Astrocyte (in vitro differentiated cells and primary cell): ENCODE measurements at regions not wholly inside any gene's neighbourhood (a gene's known extent, or its start where the extent isn't known, plus 50 kb on each side); places are given as distances from the start of the nearest gene placed in this dataset.
"Not testable (repeated sequence)": the region's sequence is repeated elsewhere in the genome, so short reads cannot be mapped to it uniquely, and the experiment has no call there.

ENCODE experiments used
- DNase-seq: peaks from one replicate; pipeline ENCODE4 v3.0.0-alpha.2; 2010; ENCODE audit warnings: low read depth
- FAIRE-seq: peaks from 2 replicates; lab custom pipeline; 2011; peaks lifted over from hg19 to GRCh38; lab: Jason Lieb, UNC
- H2AFZ ChIP-seq: 2 replicates; pipeline ENCODE4 v1.6.0; 2012; ENCODE audit warnings: low read depth, low read length, inconsistent platforms
- H3K27ac ChIP-seq: 2 replicates; pipeline ENCODE4 v1.5.1; 2011; ENCODE audit warnings: low read depth, low read length, inconsistent platforms
- H3K27me3 ChIP-seq: 2 replicates; pipeline ENCODE4 v1.6.0; 2011; ENCODE audit warnings: low read length, inconsistent platforms; ENCODE audit not compliant: insufficient read depth
- H3K36me3 ChIP-seq: 2 replicates; pipeline ENCODE4 v1.5.1; 2011; ENCODE audit warnings: low read length, inconsistent platforms; ENCODE audit not compliant: insufficient read depth
- H3K4me1 ChIP-seq: 2 replicates; pipeline ENCODE4 v1.5.1; 2011; ENCODE audit warnings: low read length, inconsistent platforms; ENCODE audit not compliant: insufficient read depth
- H3K4me2 ChIP-seq: 2 replicates; pipeline ENCODE4 v1.6.0; 2012; ENCODE audit warnings: low read length, inconsistent platforms
- H3K4me3 ChIP-seq: 2 replicates; pipeline ENCODE4 v1.5.1; 2011; ENCODE audit warnings: low read depth, mild to moderate bottlenecking, low read length, inconsistent platforms; ENCODE audit not compliant: insufficient read depth
- H3K79me2 ChIP-seq: 2 replicates; pipeline ENCODE4 v1.6.0; 2012; ENCODE audit warnings: mild to moderate bottlenecking, low read length, inconsistent platforms; ENCODE audit not compliant: insufficient read depth
- H3K9ac ChIP-seq: 2 replicates; pipeline ENCODE4 v1.6.0; 2012; ENCODE audit warnings: mild to moderate bottlenecking, low read length, inconsistent platforms
- H3K9me3 ChIP-seq: 2 replicates; pipeline ENCODE4 v1.5.1; 2012; ENCODE audit warnings: low read depth, mild to moderate bottlenecking, low read length, inconsistent platforms; ENCODE audit not compliant: insufficient read depth
- H4K20me1 ChIP-seq: 2 replicates; pipeline ENCODE4 v1.6.0; 2012; ENCODE audit warnings: low read length, inconsistent platforms; ENCODE audit not compliant: insufficient read depth
- H3K27ac Mint-ChIP-seq: one replicate; pipeline ENCODE4 v1.8.0; 2021; ENCODE audit warnings: mild to moderate bottlenecking, mixed read lengths; ENCODE audit not compliant: unreplicated experiment
- H3K27me3 Mint-ChIP-seq: one replicate; pipeline ENCODE4 v1.8.0; 2021; ENCODE audit warnings: low read depth, mixed read lengths; ENCODE audit not compliant: unreplicated experiment
- H3K36me3 Mint-ChIP-seq: one replicate; pipeline ENCODE4 v1.8.0; 2021; ENCODE audit warnings: low read depth, mixed read lengths; ENCODE audit not compliant: unreplicated experiment
- H3K4me1 Mint-ChIP-seq: one replicate; pipeline ENCODE4 v1.8.0; 2021; ENCODE audit warnings: low read depth, mixed read lengths; ENCODE audit not compliant: unreplicated experiment
- H3K4me3 Mint-ChIP-seq: one replicate; pipeline ENCODE4 v1.8.0; 2021; ENCODE audit warnings: mild to moderate bottlenecking, moderate library complexity, mixed read lengths; ENCODE audit not compliant: unreplicated experiment
- H3K9me3 Mint-ChIP-seq: one replicate; pipeline ENCODE4 v1.8.0; 2021; ENCODE audit warnings: mild to moderate bottlenecking, mixed read lengths; ENCODE audit not compliant: unreplicated experiment
- EZH2 ChIP-seq: IDR thresholded peaks from 2 replicates; pipeline ENCODE4 v1.6.1; 2012; ENCODE audit warnings: mild to moderate bottlenecking, low read length, inconsistent platforms; ENCODE audit not compliant: insufficient read depth
- TF ChIP-seq, protein P1 (sequence below): IDR thresholded peaks from 2 replicates; pipeline ENCODE4 v1.5.1; 2011; ENCODE audit warnings: low read depth, mild to moderate bottlenecking, inconsistent platforms, low read length, moderate library complexity; ENCODE audit not compliant: insufficient read depth

- no peak overlapping the region for H3K27ac Mint-ChIP-seq
- no peak overlapping the region for H3K27ac ChIP-seq
- no peaks in the 10 kb centered on the region for H3K27me3 Mint-ChIP-seq
- H3K27me3 ChIP-seq, result no peaks in the 10 kb centered on the region
- H3K4me3 Mint-ChIP-seq, result no peak overlapping the region
- TF ChIP-seq, protein P1, sequence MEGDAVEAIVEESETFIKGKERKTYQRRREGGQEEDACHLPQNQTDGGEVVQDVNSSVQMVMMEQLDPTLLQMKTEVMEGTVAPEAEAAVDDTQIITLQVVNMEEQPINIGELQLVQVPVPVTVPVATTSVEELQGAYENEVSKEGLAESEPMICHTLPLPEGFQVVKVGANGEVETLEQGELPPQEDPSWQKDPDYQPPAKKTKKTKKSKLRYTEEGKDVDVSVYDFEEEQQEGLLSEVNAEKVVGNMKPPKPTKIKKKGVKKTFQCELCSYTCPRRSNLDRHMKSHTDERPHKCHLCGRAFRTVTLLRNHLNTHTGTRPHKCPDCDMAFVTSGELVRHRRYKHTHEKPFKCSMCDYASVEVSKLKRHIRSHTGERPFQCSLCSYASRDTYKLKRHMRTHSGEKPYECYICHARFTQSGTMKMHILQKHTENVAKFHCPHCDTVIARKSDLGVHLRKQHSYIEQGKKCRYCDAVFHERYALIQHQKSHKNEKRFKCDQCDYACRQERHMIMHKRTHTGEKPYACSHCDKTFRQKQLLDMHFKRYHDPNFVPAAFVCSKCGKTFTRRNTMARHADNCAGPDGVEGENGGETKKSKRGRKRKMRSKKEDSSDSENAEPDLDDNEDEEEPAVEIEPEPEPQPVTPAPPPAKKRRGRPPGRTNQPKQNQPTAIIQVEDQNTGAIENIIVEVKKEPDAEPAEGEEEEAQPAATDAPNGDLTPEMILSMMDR, result no peak
- no peak for TF ChIP-seq EZH2
- H3K9me3 ChIP-seq, result no peaks in the 10 kb centered on the region
- H4K20me1 ChIP-seq, result no peaks in the 10 kb centered on the region
- FAIRE-seq, result no peak
- H3K9ac ChIP-seq, result no peak overlapping the region
- H3K36me3 ChIP-seq, result no peaks in the 10 kb centered on the region
- H3K9me3 Mint-ChIP-seq, result no peaks in the 10 kb centered on the region
- no peak overlapping the region for H3K4me2 ChIP-seq
- H2AFZ ChIP-seq, result no peak overlapping the region
- H3K79me2 ChIP-seq, result no peaks in the 10 kb centered on the region
- no peaks in the 10 kb centered on the region for H3K4me1 ChIP-seq
- DNase-seq, result no peak
- no peaks in the 10 kb centered on the region for H3K4me1 Mint-ChIP-seq
- no peak overlapping the region for H3K4me3 ChIP-seq
- no peaks in the 10 kb centered on the region for H3K36me3 Mint-ChIP-seq
Measured at GRCh38 chr7:79921976-79922375, 212.7 kb upstream of the GNAI1 start.

DNA sequence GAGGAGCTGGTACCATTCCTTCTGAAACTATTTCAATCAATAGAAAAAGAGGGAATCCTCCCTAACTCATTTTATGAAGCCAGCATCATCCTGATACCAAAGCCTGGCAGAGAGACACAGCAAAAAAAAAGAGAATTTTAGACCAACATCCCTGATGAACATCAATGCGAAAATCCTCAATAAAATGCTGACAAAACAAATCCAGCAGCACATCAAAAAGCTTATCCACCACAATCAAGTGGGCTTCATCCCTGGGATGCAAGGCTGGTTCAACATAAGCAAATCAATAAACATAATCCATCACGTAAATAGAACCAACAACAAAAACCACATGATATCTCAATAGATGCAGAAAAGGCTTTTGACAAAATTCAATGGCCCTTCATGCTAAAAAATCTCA lies 216.0 kb upstream of the GNAI1 start:
- not testable (repeated sequence) for H3K9me3 ChIP-seq, H3K4me2 ChIP-seq, H3K27ac Mint-ChIP-seq, H3K36me3 ChIP-seq, H3K4me3 Mint-ChIP-seq, FAIRE-seq, H3K36me3 Mint-ChIP-seq, H3K27me3 ChIP-seq, DNase-seq, H4K20me1 ChIP-seq, H3K9me3 Mint-ChIP-seq, H3K4me1 ChIP-seq, H3K27me3 Mint-ChIP-seq, H3K79me2 ChIP-seq, H3K27ac ChIP-seq, H3K4me1 Mint-ChIP-seq, H3K9ac ChIP-seq, H3K4me3 ChIP-seq, H2AFZ ChIP-seq

GRCh38 chr7:79915346-79915745 lies 219.3 kb upstream of the GNAI1 start:
- H3K9me3 ChIP-seq, H3K36me3 ChIP-seq, H3K9ac ChIP-seq, H3K4me3 ChIP-seq, H3K9me3 Mint-ChIP-seq, FAIRE-seq, H3K36me3 Mint-ChIP-seq, H3K4me1 Mint-ChIP-seq, H3K4me2 ChIP-seq, DNase-seq, H2AFZ ChIP-seq, H4K20me1 ChIP-seq, H3K4me1 ChIP-seq, H3K27me3 ChIP-seq, H3K4me3 Mint-ChIP-seq, H3K27me3 Mint-ChIP-seq, H3K27ac Mint-ChIP-seq, H3K79me2 ChIP-seq, H3K27ac ChIP-seq: not testable (repeated sequence)

- H3K4me3 Mint-ChIP-seq, result no peak overlapping the region
- Histone ChIP-seq H3K4me2 (no peak overlapping the region), H3K4me3 (no peak overlapping the region), H3K27ac (no peak overlapping the region), H3K9ac (no peak overlapping the region), H3K9me3 (peaks cover 4% of the 10 kb centered on the region), H3K79me2 (no peaks in the 10 kb centered on the region), H3K4me1 (no peaks in the 10 kb centered on the region), H3K36me3 (no peaks in the 10 kb centered on the region), H4K20me1 (no peaks in the 10 kb centered on the region), H2AFZ (no peak overlapping the region), H3K27me3 (no peaks in the 10 kb centered on the region)
- H3K9me3 Mint-ChIP-seq, result peaks cover 2% of the 10 kb centered on the region
- no peak for TF ChIP-seq EZH2
- TF ChIP-seq, protein P1, result no peak
- DNase-seq (no peak), FAIRE-seq (no peak)
- H3K27me3 Mint-ChIP-seq, result no peaks in the 10 kb centered on the region
- no peaks in the 10 kb centered on the region for H3K4me1 Mint-ChIP-seq
- H3K36me3 Mint-ChIP-seq, result no peaks in the 10 kb centered on the region
- no peak overlapping the region for H3K27ac Mint-ChIP-seq
Measured at GRCh38 chr7:79912213-79912633, 222.4 kb upstream of the GNAI1 start.
